GM18499 (cell line): ENCODE measurements at regions not wholly inside any gene's neighbourhood (a gene's known extent, or its start where the extent isn't known, plus 50 kb on each side); places are given as distances from the start of the nearest gene placed in this dataset.
"Not testable (repeated sequence)": the region's sequence is repeated elsewhere in the genome, so short reads cannot be mapped to it uniquely, and the experiment has no call there.

Source experiments
- ATAC-seq: cut with Tn5 transposase; IDR thresholded peaks from one replicate; pipeline ENCODE4 v1.9.1; 2021; ENCODE audit warnings: moderate number of reproducible peaks; ENCODE audit not compliant: insufficient read depth, unreplicated experiment

GRCh38 chr10:129048513-129048912, 418.5 kb upstream of the MGMT start:
- no peak for ATAC-seq

- no peak for ATAC-seq
Observed at GRCh38 chr10:129049501-129049900, 417.5 kb upstream of the MGMT start.

DNA sequence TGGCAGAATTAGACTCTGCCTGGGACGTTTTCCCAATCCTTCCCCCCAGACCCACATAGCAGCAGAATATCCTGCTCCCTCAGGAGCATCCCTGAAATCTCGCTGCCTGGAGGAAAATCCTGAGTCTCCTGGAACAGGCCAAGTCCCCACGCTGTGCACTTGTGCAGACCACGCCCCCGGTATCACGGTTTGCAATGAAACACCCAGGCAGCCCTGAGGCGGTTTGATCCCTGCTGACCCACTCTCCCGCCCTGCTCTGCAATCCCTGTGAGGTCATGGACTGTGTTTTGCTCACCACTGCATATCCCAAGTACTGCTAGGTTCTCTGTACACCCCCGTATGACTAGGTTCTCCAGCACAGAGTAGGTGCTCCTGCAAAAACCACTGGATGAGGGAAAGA, 411.8 kb upstream of the MGMT start:
- no peak for ATAC-seq

DNA sequence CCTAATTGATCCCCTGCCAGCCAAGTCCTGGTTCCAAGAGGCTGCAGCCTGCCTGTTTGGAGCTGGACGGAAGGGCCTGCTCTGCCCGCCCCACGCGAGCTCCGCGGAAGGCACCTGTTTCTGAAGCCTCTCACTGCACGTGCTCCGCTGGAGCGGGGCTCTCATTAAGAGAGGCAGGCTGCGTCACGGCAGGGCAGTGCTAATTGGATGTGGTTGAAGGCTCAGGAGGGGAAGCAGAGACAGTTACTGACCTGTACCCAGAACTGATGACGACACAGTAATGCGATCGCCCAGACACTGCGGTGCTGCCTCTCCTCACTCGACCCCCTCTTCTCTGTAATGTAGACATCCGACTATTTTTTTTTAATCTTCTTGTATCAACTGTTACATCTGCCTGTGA, 411.1 kb upstream of the MGMT start:
- ATAC-seq: no peak

GRCh38 chr10:129056734-129057689, 410.0 kb upstream of the MGMT start:
- ATAC-seq: no peak

GRCh38 chr10:129057856-129058663, 409.0 kb upstream of the MGMT start:
- ATAC-seq: no peak

- no peak for ATAC-seq
Observed at GRCh38 chr10:129058664-129059155, 408.3 kb upstream of the MGMT start.

- ATAC-seq: no peak
Observed at GRCh38 chr10:129059977-129060376, 407.1 kb upstream of the MGMT start.

DNA sequence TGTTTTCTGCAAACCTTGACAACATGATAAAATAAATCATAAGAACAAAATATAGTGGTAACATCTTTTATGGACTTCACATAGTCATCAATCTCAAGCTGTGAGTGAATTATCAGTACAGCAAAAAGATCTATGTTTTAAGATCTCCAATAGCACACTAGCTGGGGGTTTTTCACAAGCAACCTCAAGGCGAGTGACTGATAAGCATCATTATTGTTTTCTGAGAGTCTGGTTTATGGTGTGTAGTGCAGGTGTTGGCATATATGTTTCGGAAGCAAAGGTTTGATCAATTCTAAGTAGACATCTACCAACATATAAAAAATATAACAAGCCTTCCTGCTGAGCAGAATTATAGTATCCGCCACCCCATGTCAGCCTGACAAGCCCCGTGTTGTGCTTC, 403.8 kb upstream of the MGMT start:
- ATAC-seq: no peak

- ATAC-seq: no peak
Observed at GRCh38 chr10:129063877-129064276, 403.2 kb upstream of the MGMT start.

DNA sequence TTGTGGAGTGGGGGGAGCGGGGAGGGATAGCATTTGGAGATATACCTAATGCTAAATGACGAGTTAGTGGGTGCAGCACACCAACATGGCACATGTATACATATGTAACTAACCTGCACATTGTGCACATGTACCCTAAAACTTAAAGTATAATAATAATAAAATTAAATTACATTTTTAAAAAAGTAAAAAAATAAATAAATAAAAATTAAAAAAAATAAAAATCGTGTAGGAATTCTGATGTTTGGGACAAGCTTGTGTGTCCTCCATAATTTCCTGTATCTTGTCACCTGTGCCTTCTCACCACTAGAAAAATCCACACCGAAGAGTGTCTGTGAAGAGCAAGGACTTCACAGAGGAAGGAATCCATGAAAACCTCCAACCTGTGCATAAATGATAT, 400.5 kb upstream of the MGMT start:
- ATAC-seq: not testable (repeated sequence)

DNA sequence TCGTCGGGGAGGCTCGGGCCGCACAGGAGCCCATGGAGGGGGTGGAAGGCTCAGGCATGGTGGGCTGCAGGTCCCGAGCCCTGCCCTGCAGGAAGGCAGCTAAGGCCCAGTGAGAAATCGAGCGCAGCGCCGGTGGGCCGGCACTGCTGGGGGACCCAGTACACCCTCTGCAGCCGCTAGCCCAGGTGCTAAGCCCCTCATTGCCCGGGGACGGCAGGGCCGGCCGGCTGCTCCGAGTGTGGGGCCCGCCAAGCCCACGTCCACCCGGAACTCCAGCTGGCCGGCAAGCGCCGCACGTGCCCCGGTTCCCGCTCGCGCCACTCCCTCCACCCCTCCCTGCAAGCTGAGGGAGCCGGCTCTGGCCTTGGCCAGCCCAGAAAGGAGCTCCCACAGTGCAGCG, 395.6 kb upstream of the MGMT start:
- not testable (repeated sequence) for ATAC-seq

- ATAC-seq: no peak
Observed at GRCh38 chr10:129074939-129075338, 392.1 kb upstream of the MGMT start.

DNA sequence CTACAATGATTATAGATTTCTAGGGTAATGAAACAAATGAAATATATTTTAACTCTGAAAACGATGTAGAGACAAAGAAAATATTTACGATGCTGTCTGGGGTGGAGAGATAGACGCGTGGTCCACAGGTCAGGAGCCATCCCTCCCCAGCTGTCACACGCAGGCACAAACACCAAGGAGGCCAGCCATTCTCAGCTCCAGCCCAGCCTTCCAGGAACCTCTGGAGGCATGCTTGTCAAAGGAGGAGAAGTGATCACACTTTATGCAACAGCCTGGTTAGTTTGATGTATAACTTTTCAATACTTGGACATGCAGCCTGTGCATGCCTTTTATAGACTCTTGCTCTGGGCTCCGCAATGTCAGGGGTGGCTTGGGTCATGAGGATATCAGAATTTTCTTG, 391.5 kb upstream of the MGMT start:
- ATAC-seq: no peak

DNA sequence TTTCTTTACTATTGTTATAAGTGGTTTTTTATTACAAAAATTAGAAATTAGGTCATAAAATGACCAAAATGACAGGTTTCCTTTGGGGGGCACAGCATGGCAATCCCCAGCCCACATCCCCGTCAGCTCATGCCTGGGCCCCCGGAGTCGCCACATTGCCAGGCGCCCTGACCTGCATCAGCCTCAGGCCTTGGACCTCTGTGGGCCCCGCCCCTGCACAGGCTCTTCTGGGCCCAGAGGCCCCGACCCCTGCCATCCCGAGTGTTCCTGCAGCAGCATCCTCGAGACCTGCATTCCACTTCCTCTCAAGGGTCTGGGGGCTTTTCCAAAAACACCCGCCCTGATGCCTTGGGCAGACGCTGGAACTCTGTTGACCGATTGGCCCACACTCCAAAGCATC, 391.1 kb upstream of the MGMT start:
- ATAC-seq: no peak

- no peak for ATAC-seq
Observed at GRCh38 chr10:129078346-129078745, 388.7 kb upstream of the MGMT start.

- no peak for ATAC-seq
Observed at GRCh38 chr10:129078746-129079145, 388.3 kb upstream of the MGMT start.

DNA sequence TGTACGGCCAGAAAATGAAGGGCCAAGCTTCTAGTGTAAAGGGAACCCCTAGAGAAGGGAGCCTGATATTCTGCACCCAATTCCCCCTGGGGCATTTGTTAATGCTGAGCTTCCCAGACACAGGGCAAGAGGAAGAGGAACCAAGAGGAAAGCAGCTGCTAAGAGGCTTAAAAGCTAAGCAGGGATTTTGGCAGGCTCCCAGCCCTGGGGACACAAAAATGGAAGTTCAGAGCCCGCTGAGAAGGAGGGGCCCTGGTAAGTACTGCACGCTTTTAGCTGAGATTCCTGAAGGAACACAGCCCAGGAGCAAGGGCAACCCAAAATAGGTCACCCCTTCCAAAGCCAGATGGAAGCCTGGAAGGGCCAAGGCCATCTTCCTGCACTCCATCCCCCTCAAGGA, 387.3 kb upstream of the MGMT start:
- no peak for ATAC-seq

DNA sequence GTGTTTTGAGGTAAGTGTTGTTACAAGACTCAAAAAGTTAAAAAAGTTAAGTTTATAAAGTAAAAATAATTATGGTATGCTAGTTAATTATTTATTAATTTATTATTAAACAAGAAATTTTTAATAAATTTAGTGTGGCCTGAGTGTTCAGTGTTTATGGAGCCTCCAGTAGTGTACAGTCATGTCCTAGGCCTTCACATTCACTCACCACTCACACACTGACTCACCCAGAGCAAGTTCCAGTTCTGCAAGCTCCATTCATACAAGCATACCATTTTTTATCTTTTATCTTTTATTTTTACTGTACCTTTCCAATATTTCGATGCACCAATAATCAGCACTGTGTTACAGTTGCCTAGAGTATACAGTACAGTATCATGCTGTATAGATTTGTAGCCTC, 381.2 kb upstream of the MGMT start:
- no peak for ATAC-seq

DNA sequence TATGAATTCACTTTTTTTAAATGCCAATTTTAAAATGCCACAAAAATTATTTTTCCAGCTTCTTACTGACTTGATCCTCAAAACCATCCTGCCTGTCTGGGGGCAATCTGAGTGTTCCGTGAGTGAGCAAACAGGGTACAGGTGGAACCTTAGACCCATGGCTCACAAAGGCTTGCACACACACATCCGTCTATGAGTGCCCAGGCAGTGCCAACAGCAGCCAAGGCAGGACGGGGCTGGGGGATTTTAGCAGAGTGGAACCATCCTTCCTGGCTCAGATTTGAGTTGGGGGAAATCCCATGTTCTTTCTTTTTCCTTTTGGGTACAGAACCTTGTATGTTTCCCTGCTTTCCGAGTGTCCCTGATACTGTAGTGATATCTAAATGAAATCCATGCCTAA, 377.7 kb upstream of the MGMT start:
- ATAC-seq: no peak

- no peak for ATAC-seq
Observed at GRCh38 chr10:129090165-129090564, 376.9 kb upstream of the MGMT start.
